Heart left ventricle (tissue), 16 donors: ENCODE measurements at regions not wholly inside any gene's neighbourhood (a gene's known extent, or its start where the extent isn't known, plus 50 kb on each side); places are given as distances from the start of the nearest gene placed in this dataset.

Source experiments
- ATAC-seq, 4 donors: fragments of 200-7000 bp; cut with Tn5 transposase; one replicate each; pipeline ENCODE4 v1.9.1; 2020 to 2022; ENCODE audit warnings: moderate library complexity in 4 of 4, mild to moderate bottlenecking in 3 of 4, moderate number of reproducible peaks in 1 of 4
- DNase-seq, 5 donors: peaks; one replicate each; pipeline ENCODE4 v3.0.0-alpha.2; 2020
- H3K27ac ChIP-seq, 12 donors: fragments of 200-600 bp; sonication (generic) in 4 of 12; one replicate each; pipeline versions ENCODE4 v1.5.0 to v1.8.0; 2016 to 2022; ENCODE audit warnings: mild to moderate bottlenecking in 2 of 12
- H3K27me3 ChIP-seq, 9 donors: fragments of 200-600 bp; sonication (generic) in 2 of 9; one replicate each; pipeline versions ENCODE4 v1.5.1 to v1.8.0; 2016 to 2022; ENCODE audit warnings: mild to moderate bottlenecking in 3 of 9
- H3K36me3 ChIP-seq, 9 donors: fragments of 200-600 bp; sonication (generic) in 2 of 9; one replicate each; pipeline versions ENCODE4 v1.5.0 to v1.8.0; 2018 to 2022; ENCODE audit warnings: mild to moderate bottlenecking in 2 of 9
- H3K4me1 ChIP-seq, 12 donors: fragments of 200-600 bp; sonication (generic) in 4 of 12; one replicate each; pipeline versions ENCODE4 v1.5.0 to v1.8.0; 2016 to 2022; ENCODE audit warnings: mild to moderate bottlenecking in 3 of 12
- H3K4me3 ChIP-seq, 12 donors: fragments of 200-600 bp; sonication (generic) in 4 of 12; one replicate each; pipeline versions ENCODE4 v1.5.0 to v1.8.0; 2017 to 2022; ENCODE audit warnings: mild to moderate bottlenecking in 9 of 12, moderate library complexity in 4 of 12
- H3K9me3 ChIP-seq, 12 donors: fragments of 200-600 bp; sonication (generic) in 4 of 12; one replicate each; pipeline versions ENCODE4 v1.5.0 to v1.8.0; 2016 to 2022; ENCODE audit warnings: mild to moderate bottlenecking in 1 of 12
- POLR2A ChIP-seq, 2 donors: fragments of 450-650 bp; IDR thresholded peaks; one replicate each; pipeline ENCODE4 v1.6.1; 2017; ENCODE audit warnings: antibody characterized with exemption in 2 of 2, mild to moderate bottlenecking in 2 of 2, moderate library complexity in 2 of 2
- WGBS, 4 donors: extraction: QIAGEN DNeasy Blood & Tissue Kit in 2 of 4; methylation state at CpG; one replicate each; pipeline versions ENCODE4 v1.1.5 to v1.1.7; 2013 to 2018; 5-methylcytosine and 5-hydroxymethylcytosine counted together
- intact Hi-C, 10 donors: fragments of 100-400 bp; cut with DNase I; formaldehyde crosslinking; loops; one replicate each; pipeline versions ENCODE4 v1.11.1 to v1.14.2; 2022
- TF ChIP-seq, protein P1 (sequence below), 12 donors: fragments of 200-600 bp; sonication (generic) in 4 of 12; IDR thresholded peaks; one replicate each; pipeline versions ENCODE4 v1.5.0 to v1.8.0; 2018 to 2022; ENCODE audit warnings: antibody characterized with exemption in 12 of 12, mild to moderate bottlenecking in 5 of 12
- donor health status: ischemic (EF 13 %, LVEDD 7.1; RV severe dilation, severe dysfunction).
- donor health status: healthy with polysubstance abuse.
- donor health status: DM: no; HTN: yes; CAD: no.
- donor health status: DM: no; HTN: no; CAD: no.
- donor health status: ischemic (EF 25% LVEDD 6.9; RV normal size, moderate dysfunction).
- donor health status: ischemic (EF 25% LVEDD 5.7; RV mildly dilated, moderate dysfunction).
- donor health status: healthy.
- donor health status: DM: yes; HTN: yes; CAD: no.
- donor health status: ischemic (EF 35%, LVEDD 5.7; RV mildly dilated, moderate dysfunction).
- donor health status: nonischemic (EF 11% LVEDD 7.7; RV severe dilation, severe dysfunction).
- donor health status: DM: yes; HTN: yes; CAD: no.
- donor health status: PGD.
- donor health status: ischemic (EF 29% LVEDD 5.4; RV normal size, mild dysfunction).
- donor health status: nonischemic (EF 23%, LVEDD 6.1; RV moderate dilation, normal function).

DNA sequence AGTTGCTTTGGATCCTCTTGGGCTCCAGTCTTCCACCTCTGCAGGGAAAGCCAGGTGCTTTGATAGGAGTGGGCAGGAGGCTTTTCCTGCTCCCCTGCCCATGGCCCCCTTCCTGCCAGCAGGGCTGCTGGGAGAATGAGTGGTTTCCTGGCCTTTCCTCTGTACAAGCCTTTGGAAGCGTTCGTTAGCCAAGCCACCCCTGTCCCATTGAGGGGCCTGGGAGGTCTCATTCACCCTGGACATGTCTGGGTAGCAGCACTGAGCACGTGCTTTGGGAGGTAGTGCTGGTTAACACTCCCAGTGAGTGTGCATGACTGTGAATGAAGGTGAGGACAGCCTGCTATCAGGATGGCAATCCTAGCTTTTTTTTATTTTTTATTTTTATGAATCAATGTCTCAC lies 118.5 kb upstream of the CACNA1E start:
- intact Hi-C loops = no loop called here
- DNase-seq = no peak
- Histone ChIP-seq H3K27ac (no peak overlapping the region), H3K9me3 (no peaks in the 10 kb centered on the region), H3K4me1 (no peaks in the 10 kb centered on the region), H3K36me3 (no peaks in the 10 kb centered on the region), H3K27me3 (peaks cover 0 to 9% (median 0%) of the 10 kb centered on the region in 9 donors), H3K4me3 (no peak overlapping the region)
- no peak for ATAC-seq
- TF ChIP-seq, protein P1, sequence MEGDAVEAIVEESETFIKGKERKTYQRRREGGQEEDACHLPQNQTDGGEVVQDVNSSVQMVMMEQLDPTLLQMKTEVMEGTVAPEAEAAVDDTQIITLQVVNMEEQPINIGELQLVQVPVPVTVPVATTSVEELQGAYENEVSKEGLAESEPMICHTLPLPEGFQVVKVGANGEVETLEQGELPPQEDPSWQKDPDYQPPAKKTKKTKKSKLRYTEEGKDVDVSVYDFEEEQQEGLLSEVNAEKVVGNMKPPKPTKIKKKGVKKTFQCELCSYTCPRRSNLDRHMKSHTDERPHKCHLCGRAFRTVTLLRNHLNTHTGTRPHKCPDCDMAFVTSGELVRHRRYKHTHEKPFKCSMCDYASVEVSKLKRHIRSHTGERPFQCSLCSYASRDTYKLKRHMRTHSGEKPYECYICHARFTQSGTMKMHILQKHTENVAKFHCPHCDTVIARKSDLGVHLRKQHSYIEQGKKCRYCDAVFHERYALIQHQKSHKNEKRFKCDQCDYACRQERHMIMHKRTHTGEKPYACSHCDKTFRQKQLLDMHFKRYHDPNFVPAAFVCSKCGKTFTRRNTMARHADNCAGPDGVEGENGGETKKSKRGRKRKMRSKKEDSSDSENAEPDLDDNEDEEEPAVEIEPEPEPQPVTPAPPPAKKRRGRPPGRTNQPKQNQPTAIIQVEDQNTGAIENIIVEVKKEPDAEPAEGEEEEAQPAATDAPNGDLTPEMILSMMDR (IDR thresholded peaks at IDR 0.05) = no peak
- TF ChIP-seq POLR2A (IDR thresholded peaks at IDR 0.05) = no peak
- 79 to 88% (median 83%) methylated on average over 3 of the region's 3 CpGs for WGBS, 4 donors

DNA sequence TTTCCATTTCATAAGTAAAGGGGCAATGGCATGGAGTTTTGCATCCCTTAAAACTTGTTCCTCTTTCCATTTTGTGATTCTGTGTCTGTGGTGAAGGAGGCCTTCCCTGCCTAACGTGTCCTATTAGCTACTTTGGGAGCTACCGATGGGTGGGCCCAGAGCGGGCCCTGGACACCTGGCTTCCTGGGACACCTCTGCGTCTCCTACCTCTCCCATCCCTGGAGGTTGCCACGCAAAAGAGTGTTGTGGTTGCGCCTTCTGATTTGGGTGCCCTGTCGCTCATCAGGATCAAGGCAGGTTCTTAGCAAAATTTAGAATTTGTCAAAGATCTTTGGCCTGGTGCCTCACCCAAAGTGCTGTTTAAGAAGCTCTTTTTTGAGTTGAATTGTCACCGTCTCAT lies 116.4 kb upstream of the CACNA1E start:
- intact Hi-C loops = no loop called here
- ATAC-seq (no peak), DNase-seq (no peak)
- no peak overlapping the region for H3K27ac ChIP-seq
- peaks cover 0 to 3% (median 0%) of the 10 kb centered on the region in 9 donors for H3K27me3 ChIP-seq
- TF ChIP-seq, protein P1 (IDR thresholded peaks at IDR 0.05) = no peak
- no peak for TF ChIP-seq POLR2A (IDR thresholded peaks at IDR 0.05)
- no peaks in the 10 kb centered on the region for H3K4me1 ChIP-seq
- no peaks in the 10 kb centered on the region for H3K36me3 ChIP-seq
- peaks cover 0 to 12% (median 2%) of the 10 kb centered on the region in 12 donors for H3K9me3 ChIP-seq
- WGBS, 4 donors = 90 to 95% (median 91%) methylated on average over 8 of the region's 8 CpGs
- H3K4me3 ChIP-seq = no peak overlapping the region

DNA sequence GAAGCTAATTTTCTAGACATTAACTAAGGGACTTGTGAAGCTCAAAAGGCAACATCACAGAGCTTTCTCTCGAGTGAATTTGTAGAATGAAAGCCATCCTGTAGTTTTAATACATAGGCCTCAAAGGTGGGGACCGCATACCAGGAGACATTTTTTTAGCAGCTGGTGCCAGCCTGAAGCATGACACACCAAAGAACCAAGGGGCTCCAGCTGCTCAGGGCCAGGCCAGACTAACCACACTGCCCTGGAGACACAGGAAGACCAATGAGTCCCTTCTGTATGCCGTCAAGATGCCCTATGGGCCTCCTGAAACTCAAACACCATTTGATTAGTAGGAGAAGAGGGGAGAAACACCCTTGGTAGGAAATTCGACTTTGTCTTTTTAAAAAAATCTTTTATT lies 113.9 kb upstream of the CACNA1E start:
- WGBS, 4 donors = 70 to 85% (median 80%) methylated on average over 4 of the region's 4 CpGs
- no peaks in the 10 kb centered on the region for H3K36me3 ChIP-seq
- H3K27ac ChIP-seq = no peak overlapping the region
- intact Hi-C loops = no loop called here
- ATAC-seq = no peak
- TF ChIP-seq, protein P1 (IDR thresholded peaks at IDR 0.05) = no peak
- no peaks in the 10 kb centered on the region for H3K4me1 ChIP-seq
- H3K9me3 ChIP-seq = peaks cover 0 to 23% (median 4%) of the 10 kb centered on the region in 12 donors
- H3K27me3 ChIP-seq = peaks cover 0 to under 1% (median 0%) of the 10 kb centered on the region in 9 donors
- H3K4me3 ChIP-seq = no peak overlapping the region
- DNase-seq = no peak

- Histone ChIP-seq H3K27ac (no peak overlapping the region), H3K9me3 (no peaks in the 10 kb centered on the region), H3K4me3 (no peak overlapping the region), H3K27me3 (peaks cover 0 to 10% (median 0%) of the 10 kb centered on the region in 9 donors), H3K4me1 (peaks cover 0 to 13% (median 0%) of the 10 kb centered on the region in 12 donors), H3K36me3 (no peaks in the 10 kb centered on the region)
- DNase-seq (no peak), ATAC-seq (no peak)
- TF ChIP-seq POLR2A (IDR thresholded peaks at IDR 0.05) = no peak
- TF ChIP-seq, protein P1 (IDR thresholded peaks at IDR 0.05) = no peak
- 69 to 76% (median 73%) methylated on average over 6 of the region's 6 CpGs for WGBS, 4 donors
- intact Hi-C loops = no loop called here
Measured at GRCh38 chr1:181383695-181384094, 99.6 kb upstream of the CACNA1E start.
